ENCODE measurements at regions not wholly inside any gene's neighbourhood (a gene's known extent, or its start where the extent isn't known, plus 50 kb on each side); places are given as distances from the start of the nearest gene placed in this dataset.

- no peak for TF ChIP-seq TAF9B (IDR thresholded peaks at IDR 0.05; ENCODE audit: partially characterized antibody)
- no peak for TF ChIP-seq POLR2AphosphoS2 (IDR thresholded peaks at IDR 0.05; ENCODE audit: low read length)
- TF ChIP-seq ARID1B (IDR thresholded peaks at IDR 0.05), result 0 out of 2 replicates have a peak, but pooled peaks have one; percentile 17
- TF ChIP-seq HINFP (tag; conservative IDR thresholded peaks at IDR 0.05; ENCODE audit: low read depth), result no peak
- no peak for TF ChIP-seq OTX1 (CRISPR knock-in tag; IDR thresholded peaks at IDR 0.05)
- TF ChIP-seq JUNB (CRISPR knock-in tag; conservative IDR thresholded peaks at IDR 0.05), result no peak
- no peak for TF ChIP-seq ZNF695 (CRISPR knock-in tag; IDR thresholded peaks at IDR 0.05)
- TF ChIP-seq ILF3 (IDR thresholded peaks at IDR 0.05; ENCODE audit: borderline replicate concordance), result no peak
- TF ChIP-seq HDAC1 (IDR thresholded peaks at IDR 0.05), result no peak
- TF ChIP-seq E2F5 (CRISPR knock-in tag; IDR thresholded peaks at IDR 0.05), result no peak
- TF ChIP-seq SETDB1 (IDR thresholded peaks at IDR 0.05; ENCODE audit: low read length), result no peak
- no peak for TF ChIP-seq CHD2 (IDR thresholded peaks at IDR 0.05; ENCODE audit: low read depth, low read length)
- TF ChIP-seq RNF219 (CRISPR knock-in tag; IDR thresholded peaks at IDR 0.05), result no peak
- TF ChIP-seq ZBTB17 (CRISPR knock-in tag; IDR thresholded peaks at IDR 0.05), result 0 out of 2 replicates have a peak, but pooled peaks have one; percentile 21
- TF ChIP-seq CGGBP1 (CRISPR knock-in tag; IDR thresholded peaks at IDR 0.05), result no peak
- TF ChIP-seq NRF1 (conservative IDR thresholded peaks at IDR 0.05 in 1 of 2, IDR thresholded peaks at IDR 0.05 in 1 of 2), result no peak
- no peak for TF ChIP-seq C11orf30 (IDR thresholded peaks at IDR 0.05; ENCODE audit: low read depth)
- TF ChIP-seq PHB (CRISPR knock-in tag; IDR thresholded peaks at IDR 0.05), result no peak
- no peak for TF ChIP-seq ZNF431 (CRISPR knock-in tag; IDR thresholded peaks at IDR 0.05)
- TF ChIP-seq GATAD2B (IDR thresholded peaks at IDR 0.05; ENCODE audit: borderline replicate concordance), result no peak
- no peak; the same call in 1 of the 2 replicates for TF ChIP-seq JUND (IDR thresholded peaks at IDR 0.05; ENCODE audit: borderline replicate concordance, low read depth, low read length)
- TF ChIP-seq JUND (tag; IDR thresholded peaks at IDR 0.05; ENCODE audit: borderline replicate concordance, low read depth, low read length), result peak; percentile 26; the same call in 1 of the 3 replicates
- TF ChIP-seq HNRNPLL (IDR thresholded peaks at IDR 0.05; ENCODE audit: low read depth, low read length, poor library complexity, severe bottlenecking), result no peak
Observed at GRCh38 chr7:116439841-116440549, 59.5 kb upstream of the CAV2 start (continued).

All from K562 (cell line).